H1 (cell line): ENCODE measurements at regions not wholly inside any gene's neighbourhood (a gene's known extent, or its start where the extent isn't known, plus 50 kb on each side); places are given as distances from the start of the nearest gene placed in this dataset.

Experiments used
- CEBPB ChIP-seq: IDR thresholded peaks from 2 replicates; pipeline ENCODE4 v1.6.1; 2012; ENCODE audit warnings: low read depth, low read length
- EGR1 ChIP-seq: IDR thresholded peaks from 2 replicates; pipeline ENCODE4 v1.6.1; 2011; ENCODE audit warnings: low read depth, low read length, borderline replicate concordance
- GTF2F1 ChIP-seq: IDR thresholded peaks from 2 replicates; pipeline ENCODE4 v1.6.1; 2012; ENCODE audit warnings: low read depth, low read length, improper control_type of control experiment, borderline replicate concordance
- PHF8 ChIP-seq: fragments of 200-600 bp; sonication (generic); conservative IDR thresholded peaks from 2 replicates; pipeline ENCODE4 v1.7.1; 2012; ENCODE audit warnings: low read depth, mild to moderate bottlenecking, inconsistent platforms, low read length, moderate library complexity
- POLR2AphosphoS5 ChIP-seq: IDR thresholded peaks from 2 replicates; pipeline ENCODE4 v1.6.1; 2011; ENCODE audit warnings: low read depth, low read length
- POU5F1 ChIP-seq: IDR thresholded peaks from 2 replicates; pipeline ENCODE4 v1.6.1; 2011; ENCODE audit warnings: low read depth, mild to moderate bottlenecking, low read length, moderate library complexity
- SRF ChIP-seq: IDR thresholded peaks from 2 replicates; pipeline ENCODE4 v1.6.1; 2011; ENCODE audit warnings: mild to moderate bottlenecking, low read depth, low read length, moderate library complexity
- TF ChIP-seq, protein P1 (sequence below): fragments of 300-600 bp; sonication (generic); IDR thresholded peaks from 2 replicates; pipeline ENCODE4 v1.7.1; 2012; ENCODE audit warnings: low read length, moderate library complexity, mild to moderate bottlenecking, inconsistent platforms; ENCODE audit not compliant: insufficient replicate concordance
- TF ChIP-seq, protein P2 (sequence below): IDR thresholded peaks from 2 replicates; pipeline ENCODE4 v1.6.1; 2011; ENCODE audit warnings: low read length, improper control_type of control experiment

DNA sequence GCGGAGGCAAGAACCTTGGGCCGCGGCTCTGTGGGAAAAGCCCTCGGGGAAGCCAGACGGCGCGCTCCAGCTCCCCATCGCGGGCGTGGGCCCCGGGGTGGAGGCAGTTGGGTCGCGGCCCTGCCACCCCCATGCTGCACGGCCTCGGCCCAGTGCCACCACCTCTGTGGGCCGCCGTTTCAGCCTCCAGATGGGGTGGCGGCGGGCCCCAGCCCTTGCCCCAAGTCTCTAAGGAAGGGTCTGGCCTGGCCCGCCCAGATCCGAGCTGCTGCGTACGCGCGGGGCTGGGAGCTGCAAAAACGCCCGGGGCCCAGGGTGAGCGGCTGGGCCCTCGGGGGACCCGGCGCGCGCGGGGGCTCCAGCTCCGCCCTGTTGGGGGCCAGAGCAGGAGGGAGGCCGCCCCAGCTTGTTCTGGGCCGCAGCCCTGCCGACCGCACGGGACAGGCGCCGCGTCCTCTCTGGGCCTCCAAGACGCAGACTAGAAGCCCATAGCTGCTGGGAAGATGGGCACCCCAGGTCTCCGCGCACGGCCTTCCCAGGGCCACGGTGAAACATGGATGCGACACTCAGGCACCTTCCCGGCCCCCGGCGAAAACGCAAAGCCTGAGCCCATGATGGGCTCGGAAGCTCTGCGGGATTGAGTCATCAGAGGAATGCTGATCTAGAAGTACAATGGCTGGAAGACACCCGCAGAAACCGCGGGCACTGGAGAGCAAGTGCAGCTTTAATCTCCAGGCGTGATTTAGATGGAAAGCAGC lies 110.1 kb downstream of the KCTD15 start (continued):
- TF ChIP-seq PHF8 (peak; percentile 38; the same call in 1 of the 2 replicates), CEBPB (0 out of 2 replicates have a peak, but pooled peaks have one; percentile 3), GTF2F1 (0 out of 2 replicates have a peak, but pooled peaks have one; percentile 19), SRF (no peak), POLR2AphosphoS5 (0 out of 2 replicates have a peak, but pooled peaks have one; percentile 18), POU5F1 (no peak), EGR1 (no peak)
- TF ChIP-seq, protein P1, sequence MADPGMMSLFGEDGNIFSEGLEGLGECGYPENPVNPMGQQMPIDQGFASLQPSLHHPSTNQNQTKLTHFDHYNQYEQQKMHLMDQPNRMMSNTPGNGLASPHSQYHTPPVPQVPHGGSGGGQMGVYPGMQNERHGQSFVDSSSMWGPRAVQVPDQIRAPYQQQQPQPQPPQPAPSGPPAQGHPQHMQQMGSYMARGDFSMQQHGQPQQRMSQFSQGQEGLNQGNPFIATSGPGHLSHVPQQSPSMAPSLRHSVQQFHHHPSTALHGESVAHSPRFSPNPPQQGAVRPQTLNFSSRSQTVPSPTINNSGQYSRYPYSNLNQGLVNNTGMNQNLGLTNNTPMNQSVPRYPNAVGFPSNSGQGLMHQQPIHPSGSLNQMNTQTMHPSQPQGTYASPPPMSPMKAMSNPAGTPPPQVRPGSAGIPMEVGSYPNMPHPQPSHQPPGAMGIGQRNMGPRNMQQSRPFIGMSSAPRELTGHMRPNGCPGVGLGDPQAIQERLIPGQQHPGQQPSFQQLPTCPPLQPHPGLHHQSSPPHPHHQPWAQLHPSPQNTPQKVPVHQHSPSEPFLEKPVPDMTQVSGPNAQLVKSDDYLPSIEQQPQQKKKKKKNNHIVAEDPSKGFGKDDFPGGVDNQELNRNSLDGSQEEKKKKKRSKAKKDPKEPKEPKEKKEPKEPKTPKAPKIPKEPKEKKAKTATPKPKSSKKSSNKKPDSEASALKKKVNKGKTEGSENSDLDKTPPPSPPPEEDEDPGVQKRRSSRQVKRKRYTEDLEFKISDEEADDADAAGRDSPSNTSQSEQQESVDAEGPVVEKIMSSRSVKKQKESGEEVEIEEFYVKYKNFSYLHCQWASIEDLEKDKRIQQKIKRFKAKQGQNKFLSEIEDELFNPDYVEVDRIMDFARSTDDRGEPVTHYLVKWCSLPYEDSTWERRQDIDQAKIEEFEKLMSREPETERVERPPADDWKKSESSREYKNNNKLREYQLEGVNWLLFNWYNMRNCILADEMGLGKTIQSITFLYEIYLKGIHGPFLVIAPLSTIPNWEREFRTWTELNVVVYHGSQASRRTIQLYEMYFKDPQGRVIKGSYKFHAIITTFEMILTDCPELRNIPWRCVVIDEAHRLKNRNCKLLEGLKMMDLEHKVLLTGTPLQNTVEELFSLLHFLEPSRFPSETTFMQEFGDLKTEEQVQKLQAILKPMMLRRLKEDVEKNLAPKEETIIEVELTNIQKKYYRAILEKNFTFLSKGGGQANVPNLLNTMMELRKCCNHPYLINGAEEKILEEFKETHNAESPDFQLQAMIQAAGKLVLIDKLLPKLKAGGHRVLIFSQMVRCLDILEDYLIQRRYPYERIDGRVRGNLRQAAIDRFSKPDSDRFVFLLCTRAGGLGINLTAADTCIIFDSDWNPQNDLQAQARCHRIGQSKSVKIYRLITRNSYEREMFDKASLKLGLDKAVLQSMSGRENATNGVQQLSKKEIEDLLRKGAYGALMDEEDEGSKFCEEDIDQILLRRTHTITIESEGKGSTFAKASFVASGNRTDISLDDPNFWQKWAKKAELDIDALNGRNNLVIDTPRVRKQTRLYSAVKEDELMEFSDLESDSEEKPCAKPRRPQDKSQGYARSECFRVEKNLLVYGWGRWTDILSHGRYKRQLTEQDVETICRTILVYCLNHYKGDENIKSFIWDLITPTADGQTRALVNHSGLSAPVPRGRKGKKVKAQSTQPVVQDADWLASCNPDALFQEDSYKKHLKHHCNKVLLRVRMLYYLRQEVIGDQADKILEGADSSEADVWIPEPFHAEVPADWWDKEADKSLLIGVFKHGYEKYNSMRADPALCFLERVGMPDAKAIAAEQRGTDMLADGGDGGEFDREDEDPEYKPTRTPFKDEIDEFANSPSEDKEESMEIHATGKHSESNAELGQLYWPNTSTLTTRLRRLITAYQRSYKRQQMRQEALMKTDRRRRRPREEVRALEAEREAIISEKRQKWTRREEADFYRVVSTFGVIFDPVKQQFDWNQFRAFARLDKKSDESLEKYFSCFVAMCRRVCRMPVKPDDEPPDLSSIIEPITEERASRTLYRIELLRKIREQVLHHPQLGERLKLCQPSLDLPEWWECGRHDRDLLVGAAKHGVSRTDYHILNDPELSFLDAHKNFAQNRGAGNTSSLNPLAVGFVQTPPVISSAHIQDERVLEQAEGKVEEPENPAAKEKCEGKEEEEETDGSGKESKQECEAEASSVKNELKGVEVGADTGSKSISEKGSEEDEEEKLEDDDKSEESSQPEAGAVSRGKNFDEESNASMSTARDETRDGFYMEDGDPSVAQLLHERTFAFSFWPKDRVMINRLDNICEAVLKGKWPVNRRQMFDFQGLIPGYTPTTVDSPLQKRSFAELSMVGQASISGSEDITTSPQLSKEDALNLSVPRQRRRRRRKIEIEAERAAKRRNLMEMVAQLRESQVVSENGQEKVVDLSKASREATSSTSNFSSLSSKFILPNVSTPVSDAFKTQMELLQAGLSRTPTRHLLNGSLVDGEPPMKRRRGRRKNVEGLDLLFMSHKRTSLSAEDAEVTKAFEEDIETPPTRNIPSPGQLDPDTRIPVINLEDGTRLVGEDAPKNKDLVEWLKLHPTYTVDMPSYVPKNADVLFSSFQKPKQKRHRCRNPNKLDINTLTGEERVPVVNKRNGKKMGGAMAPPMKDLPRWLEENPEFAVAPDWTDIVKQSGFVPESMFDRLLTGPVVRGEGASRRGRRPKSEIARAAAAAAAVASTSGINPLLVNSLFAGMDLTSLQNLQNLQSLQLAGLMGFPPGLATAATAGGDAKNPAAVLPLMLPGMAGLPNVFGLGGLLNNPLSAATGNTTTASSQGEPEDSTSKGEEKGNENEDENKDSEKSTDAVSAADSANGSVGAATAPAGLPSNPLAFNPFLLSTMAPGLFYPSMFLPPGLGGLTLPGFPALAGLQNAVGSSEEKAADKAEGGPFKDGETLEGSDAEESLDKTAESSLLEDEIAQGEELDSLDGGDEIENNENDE = no peak
- TF ChIP-seq, protein P2, sequence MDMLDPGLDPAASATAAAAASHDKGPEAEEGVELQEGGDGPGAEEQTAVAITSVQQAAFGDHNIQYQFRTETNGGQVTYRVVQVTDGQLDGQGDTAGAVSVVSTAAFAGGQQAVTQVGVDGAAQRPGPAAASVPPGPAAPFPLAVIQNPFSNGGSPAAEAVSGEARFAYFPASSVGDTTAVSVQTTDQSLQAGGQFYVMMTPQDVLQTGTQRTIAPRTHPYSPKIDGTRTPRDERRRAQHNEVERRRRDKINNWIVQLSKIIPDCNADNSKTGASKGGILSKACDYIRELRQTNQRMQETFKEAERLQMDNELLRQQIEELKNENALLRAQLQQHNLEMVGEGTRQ = no peak
